ENCODE measurements at regions not wholly inside any gene's neighbourhood (a gene's known extent, or its start where the extent isn't known, plus 50 kb on each side); places are given as distances from the start of the nearest gene placed in this dataset.

DNA sequence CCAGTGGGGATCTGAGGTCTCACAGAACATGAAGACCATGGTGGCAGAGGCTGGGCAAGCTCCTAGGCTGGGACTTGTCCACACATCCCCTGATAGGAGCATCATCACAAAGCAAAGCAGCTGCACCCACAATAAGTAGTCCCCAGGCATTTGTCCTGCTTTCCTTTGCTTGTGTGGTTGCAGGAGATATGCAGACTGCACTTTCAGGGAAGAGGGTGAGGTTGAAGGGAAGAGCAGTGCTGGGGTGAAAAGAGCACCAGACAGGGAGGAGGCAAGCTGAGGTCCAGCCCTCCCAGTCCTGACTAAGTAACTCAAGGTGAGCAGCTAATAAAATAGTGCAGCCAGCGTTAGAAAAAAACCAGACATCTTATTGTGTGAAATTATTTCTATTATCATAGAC lies 383.6 kb downstream of the UQCRFS1 start:
- TF ChIP-seq, protein P1, sequence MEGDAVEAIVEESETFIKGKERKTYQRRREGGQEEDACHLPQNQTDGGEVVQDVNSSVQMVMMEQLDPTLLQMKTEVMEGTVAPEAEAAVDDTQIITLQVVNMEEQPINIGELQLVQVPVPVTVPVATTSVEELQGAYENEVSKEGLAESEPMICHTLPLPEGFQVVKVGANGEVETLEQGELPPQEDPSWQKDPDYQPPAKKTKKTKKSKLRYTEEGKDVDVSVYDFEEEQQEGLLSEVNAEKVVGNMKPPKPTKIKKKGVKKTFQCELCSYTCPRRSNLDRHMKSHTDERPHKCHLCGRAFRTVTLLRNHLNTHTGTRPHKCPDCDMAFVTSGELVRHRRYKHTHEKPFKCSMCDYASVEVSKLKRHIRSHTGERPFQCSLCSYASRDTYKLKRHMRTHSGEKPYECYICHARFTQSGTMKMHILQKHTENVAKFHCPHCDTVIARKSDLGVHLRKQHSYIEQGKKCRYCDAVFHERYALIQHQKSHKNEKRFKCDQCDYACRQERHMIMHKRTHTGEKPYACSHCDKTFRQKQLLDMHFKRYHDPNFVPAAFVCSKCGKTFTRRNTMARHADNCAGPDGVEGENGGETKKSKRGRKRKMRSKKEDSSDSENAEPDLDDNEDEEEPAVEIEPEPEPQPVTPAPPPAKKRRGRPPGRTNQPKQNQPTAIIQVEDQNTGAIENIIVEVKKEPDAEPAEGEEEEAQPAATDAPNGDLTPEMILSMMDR (IDR thresholded peaks at IDR 0.05), result no peak
- TF ChIP-seq POLR2A (IDR thresholded peaks at IDR 0.05), result no peak
- no peak for TF ChIP-seq POLR2AphosphoS5 (IDR thresholded peaks at IDR 0.05; ENCODE audit: insufficient read depth in 1 of 2, low read depth in 1 of 2)

Measured in vagina (tissue), 2 donors.